COLO829 (cell line): ENCODE measurements at regions not wholly inside any gene's neighbourhood (a gene's known extent, or its start where the extent isn't known, plus 50 kb on each side); places are given as distances from the start of the nearest gene placed in this dataset.

ENCODE experiments used
- DNase-seq: peaks from one replicate; pipeline ENCODE4 v3.0.0; 2012; ENCODE audit warnings: low spot score

GRCh38 chr11:77530879-77531278 is 57.0 kb upstream of the PAK1 start:
- DNase-seq = no peak

GRCh38 chr11:77529685-77530084 is 55.8 kb upstream of the PAK1 start:
- no peak for DNase-seq

GRCh38 chr11:77525455-77526091 is 51.7 kb upstream of the PAK1 start:
- DNase-seq = peak; percentile 27

- DNase-seq = no peak
These were observed 50.6 kb upstream of the PAK1 start for GRCh38 chr11:77524539-77524938.

GRCh38 chr11:77523712-77524111 is 49.8 kb upstream of the PAK1 start:
- no peak for DNase-seq
